Liver (tissue), 7 donors: ENCODE measurements at regions not wholly inside any gene's neighbourhood (a gene's known extent, or its start where the extent isn't known, plus 50 kb on each side); places are given as distances from the start of the nearest gene placed in this dataset.

Experiments
- DNase-seq: peaks from one replicate; pipeline ENCODE4 v3.0.0-alpha.2; 2017; ENCODE audit warnings: low spot score
- H3K27ac ChIP-seq, 2 donors: one replicate each; pipeline ENCODE4 v1.7.0; 2013; ENCODE audit warnings: inconsistent platforms in 2 of 2, low read length in 2 of 2, control low read depth in 1 of 2, low read depth in 1 of 2, mild to moderate bottlenecking in 1 of 2
- H3K27me3 ChIP-seq, 4 donors: one replicate each; pipeline versions ENCODE4 v1.6.1 to v1.7.0; 2013; ENCODE audit warnings: low read length in 3 of 4, inconsistent platforms in 1 of 4, mild to moderate bottlenecking in 1 of 4, moderate library complexity in 1 of 4; ENCODE audit not compliant: control insufficient read depth in 4 of 4, insufficient read depth in 4 of 4
- H3K36me3 ChIP-seq, 4 donors: one replicate each; pipeline versions ENCODE4 v1.6.1 to v1.7.0; 2013; ENCODE audit warnings: low read length in 3 of 4, mild to moderate bottlenecking in 3 of 4, low read depth in 1 of 4, moderate library complexity in 1 of 4; ENCODE audit not compliant: control insufficient read depth in 4 of 4, insufficient read depth in 3 of 4
- H3K4me1 ChIP-seq, 4 donors: one replicate each; pipeline versions ENCODE4 v1.6.1 to v1.7.0; 2013; ENCODE audit warnings: low read length in 3 of 4, mild to moderate bottlenecking in 3 of 4, moderate library complexity in 1 of 4; ENCODE audit not compliant: control insufficient read depth in 4 of 4, insufficient read depth in 4 of 4
- H3K4me3 ChIP-seq, 3 donors: one replicate each; pipeline versions ENCODE4 v1.6.1 to v1.7.0; 2013; ENCODE audit warnings: low read length in 3 of 3, control low read depth in 1 of 3, low read depth in 1 of 3, mild to moderate bottlenecking in 1 of 3
- H3K9ac ChIP-seq, 2 donors: one replicate each; pipeline ENCODE4 v1.7.0; 2013; ENCODE audit warnings: low read length in 2 of 2, mild to moderate bottlenecking in 2 of 2, moderate library complexity in 2 of 2, control low read depth in 1 of 2, low read depth in 1 of 2
- H3K9me3 ChIP-seq, 4 donors: one replicate each; pipeline versions ENCODE4 v1.6.1 to v1.7.0; 2013; ENCODE audit warnings: low read length in 3 of 4; ENCODE audit not compliant: control insufficient read depth in 4 of 4
- ATF3 ChIP-seq: IDR thresholded peaks from 2 replicates; pipeline ENCODE4 v1.6.1; 2016; ENCODE audit warnings: antibody characterized with exemption
- EGR1 ChIP-seq, 2 donors: IDR thresholded peaks; 2 replicates each; pipeline ENCODE4 v1.6.1; 2016 to 2018; ENCODE audit warnings: antibody characterized with exemption in 2 of 2, low read depth in 2 of 2
- FOXA1 ChIP-seq: IDR thresholded peaks from 2 replicates; pipeline ENCODE4 v1.6.1; 2016; ENCODE audit warnings: antibody characterized with exemption
- FOXA2 ChIP-seq: IDR thresholded peaks from 2 replicates; pipeline ENCODE4 v1.6.1; 2016; ENCODE audit warnings: antibody characterized with exemption
- GABPA ChIP-seq, 2 donors: IDR thresholded peaks in 1 of 2; conservative IDR thresholded peaks in 1 of 2; 2 replicates each; pipeline ENCODE4 v1.6.1; 2016; ENCODE audit warnings: antibody characterized with exemption in 2 of 2, mild to moderate bottlenecking in 1 of 2, moderate library complexity in 1 of 2
- HNF4A ChIP-seq, 2 donors: conservative IDR thresholded peaks; 2 replicates each; pipeline ENCODE4 v1.6.1; 2016; ENCODE audit warnings: antibody characterized with exemption in 2 of 2, mild to moderate bottlenecking in 2 of 2
- HNF4G ChIP-seq: IDR thresholded peaks from 2 replicates; pipeline ENCODE4 v1.6.1; 2016; ENCODE audit warnings: antibody characterized with exemption
- NR2F2 ChIP-seq: IDR thresholded peaks from 2 replicates; pipeline ENCODE4 v1.6.1; 2016; ENCODE audit warnings: antibody characterized with exemption
- REST ChIP-seq: IDR thresholded peaks from 2 replicates; pipeline ENCODE4 v1.6.1; 2016; ENCODE audit warnings: antibody characterized with exemption, mild to moderate bottlenecking
- RXRA ChIP-seq, 2 donors: IDR thresholded peaks; 2 replicates each; pipeline ENCODE4 v1.6.1; 2017 to 2018; ENCODE audit warnings: antibody characterized with exemption in 2 of 2, mild to moderate bottlenecking in 1 of 2
- SP1 ChIP-seq: IDR thresholded peaks from 2 replicates; pipeline ENCODE4 v1.6.1; 2018; ENCODE audit warnings: antibody characterized with exemption, mild to moderate bottlenecking
- YY1 ChIP-seq: IDR thresholded peaks from 2 replicates; pipeline ENCODE4 v1.6.1; 2016; ENCODE audit warnings: antibody characterized with exemption, mild to moderate bottlenecking
- ZBTB33 ChIP-seq: IDR thresholded peaks from 2 replicates; pipeline ENCODE4 v1.6.1; 2016; ENCODE audit warnings: antibody characterized with exemption
- WGBS: extraction: QIAGEN DNeasy Blood & Tissue Kit; methylation state at CpG from one replicate; pipeline ENCODE4 v1.1.7; 2013; 5-methylcytosine and 5-hydroxymethylcytosine counted together
- TF ChIP-seq, protein P1 (sequence below): IDR thresholded peaks from 2 replicates; pipeline ENCODE4 v1.6.1; 2016; ENCODE audit warnings: antibody characterized with exemption
- donor health status: healthy.
- donor health status: healthy.
- donor health status: healthy.
- donor health status: healthy.

- no peak overlapping the region for H3K4me3 ChIP-seq
- no peaks in the 10 kb centered on the region for H3K4me1 ChIP-seq
- DNase-seq = no peak
- no peak overlapping the region for H3K9ac ChIP-seq
- H3K9me3 ChIP-seq = no peaks in the 10 kb centered on the region
- no peak overlapping the region for H3K27ac ChIP-seq
- 61% methylated on average over 10 of the region's 10 CpGs for WGBS
- no peak for TF ChIP-seq EGR1 (IDR thresholded peaks at IDR 0.05; ENCODE audit: low read depth in 2 of 2)
- TF ChIP-seq HNF4A (conservative IDR thresholded peaks at IDR 0.05) = no peak
- no peak for TF ChIP-seq SP1
- TF ChIP-seq FOXA2 = no peak
- no peak for TF ChIP-seq HNF4G
- H3K27me3 ChIP-seq = peaks cover 0 to 3% (median under 1%) of the 10 kb centered on the region in 4 donors
- H3K36me3 ChIP-seq = no peaks in the 10 kb centered on the region
These were observed 67.6 kb downstream of the TUSC7 start for GRCh38 chr3:116776880-116777785.

DNA sequence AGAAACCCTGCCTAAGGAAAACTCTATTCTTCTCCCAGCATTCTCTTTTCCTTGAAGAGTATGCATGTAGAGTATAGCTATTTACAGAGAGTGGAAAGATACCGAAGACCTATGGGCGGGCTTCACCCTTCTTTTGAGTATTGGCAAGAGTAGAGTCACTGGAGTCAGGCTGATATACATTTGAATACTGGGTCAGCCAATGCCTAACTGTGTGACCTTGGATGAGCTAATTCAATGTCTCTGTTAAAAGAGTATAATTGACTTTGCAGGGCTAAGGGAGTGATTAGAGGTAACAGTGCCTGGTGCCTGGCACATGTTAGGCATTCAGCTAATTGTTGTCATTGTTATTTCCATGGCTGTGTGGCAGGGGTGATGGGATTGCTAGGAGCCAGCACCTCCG lies 75.6 kb downstream of the TUSC7 start:
- H3K36me3 ChIP-seq = no peaks in the 10 kb centered on the region
- peaks cover 0 to 7% (median under 1%) of the 10 kb centered on the region in 4 donors for H3K27me3 ChIP-seq
- no peak overlapping the region for H3K27ac ChIP-seq
- no peaks in the 10 kb centered on the region for H3K9me3 ChIP-seq
- no peak for TF ChIP-seq ZBTB33
- no peak for TF ChIP-seq HNF4A (conservative IDR thresholded peaks at IDR 0.05)
- TF ChIP-seq ATF3 = no peak
- no peak for TF ChIP-seq FOXA1
- TF ChIP-seq EGR1 (IDR thresholded peaks at IDR 0.05; ENCODE audit: low read depth in 2 of 2) = no peak
- TF ChIP-seq REST = no peak
- TF ChIP-seq, protein P1, sequence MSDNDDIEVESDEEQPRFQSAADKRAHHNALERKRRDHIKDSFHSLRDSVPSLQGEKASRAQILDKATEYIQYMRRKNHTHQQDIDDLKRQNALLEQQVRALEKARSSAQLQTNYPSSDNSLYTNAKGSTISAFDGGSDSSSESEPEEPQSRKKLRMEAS = no peak
- no peak for TF ChIP-seq NR2F2
- no peak for TF ChIP-seq GABPA (IDR thresholded peaks at IDR 0.05 in 1 of 2, conservative IDR thresholded peaks at IDR 0.05 in 1 of 2)
- TF ChIP-seq RXRA (IDR thresholded peaks at IDR 0.05) = no peak
- TF ChIP-seq YY1 = no peak
- 82% methylated on average over 3 of the region's 3 CpGs for WGBS
- H3K4me1 ChIP-seq = no peaks in the 10 kb centered on the region
- H3K4me3 ChIP-seq = no peak overlapping the region
- no peak overlapping the region for H3K9ac ChIP-seq
- no peak for DNase-seq
